Erythroblast (primary cell): ENCODE measurements at regions not wholly inside any gene's neighbourhood (a gene's known extent, or its start where the extent isn't known, plus 50 kb on each side); places are given as distances from the start of the nearest gene placed in this dataset.
"Not testable (repeated sequence)": the region's sequence is repeated elsewhere in the genome, so short reads cannot be mapped to it uniquely, and the experiment has no call there.

Experiments used
- GATA1 ChIP-seq: IDR thresholded peaks from 2 replicates; pipeline ENCODE4 v1.6.1; 2011; ENCODE audit warnings: low read depth, mild to moderate bottlenecking, control low read depth, low read length, moderate library complexity
- POLR2A ChIP-seq: IDR thresholded peaks from 2 replicates; pipeline ENCODE4 v1.6.1; 2011; ENCODE audit warnings: mild to moderate bottlenecking, low read length

DNA sequence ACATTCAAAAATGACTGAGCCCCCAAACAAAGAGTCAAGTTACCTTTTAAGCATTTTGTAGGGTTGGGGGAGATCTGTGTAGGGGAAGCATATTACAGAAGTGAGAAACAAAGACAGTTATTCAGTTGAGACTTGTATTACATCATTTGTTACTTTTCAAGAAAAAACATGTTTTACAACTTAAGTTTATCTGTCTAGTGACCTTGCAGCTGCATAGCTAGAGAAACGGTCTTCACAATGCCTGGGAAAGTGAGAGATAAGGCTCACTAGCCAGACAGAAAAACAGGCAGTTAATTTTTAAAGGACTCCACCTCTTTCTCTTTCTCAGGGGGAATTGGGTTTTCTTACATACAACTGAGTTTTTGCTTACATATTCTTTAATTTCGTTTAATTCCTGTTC, 105.1 kb downstream of the ALG10 start:
- not testable (repeated sequence) for TF ChIP-seq POLR2A, GATA1
